LNCaP clone FGC (cell line): ENCODE measurements at regions not wholly inside any gene's neighbourhood (a gene's known extent, or its start where the extent isn't known, plus 50 kb on each side); places are given as distances from the start of the nearest gene placed in this dataset.
A peak's percentile ranks its signal among the peaks of the same experiment; 100 is the strongest.

Source experiments
- DNase-seq: peaks from one replicate; pipeline ENCODE4 v3.0.0-alpha.2; 2011; ENCODE audit warnings: low read depth
- H3K4me3 ChIP-seq: 2 replicates; pipeline ENCODE4 v1.5.1; 2011; ENCODE audit warnings: mild to moderate bottlenecking, low read depth, low read length, control low read depth
- CTCF ChIP-seq: IDR thresholded peaks from 2 replicates; pipeline ENCODE4 v1.5.1; 2012; ENCODE audit warnings: mild to moderate bottlenecking; ENCODE audit not compliant: control insufficient read depth, insufficient read depth; ENCODE audit errors: extremely low read depth

- no peak for DNase-seq
- no peak for TF ChIP-seq CTCF
- no peak overlapping the region for H3K4me3 ChIP-seq
These were observed 235.1 kb upstream of the ANKRD55 start for GRCh38 chr5:56468277-56468676.

GRCh38 chr5:56467176-56467717 lies 234.1 kb upstream of the ANKRD55 start:
- DNase-seq = peak; percentile 23
- no peak for TF ChIP-seq CTCF
- H3K4me3 ChIP-seq = no peak overlapping the region

- no peak for TF ChIP-seq CTCF
- DNase-seq = no peak
These were observed 233.1 kb upstream of the ANKRD55 start for GRCh38 chr5:56466136-56466816.

GRCh38 chr5:56465769-56466135 lies 232.6 kb upstream of the ANKRD55 start:
- no peak overlapping the region for H3K4me3 ChIP-seq
- no peak for DNase-seq
- TF ChIP-seq CTCF = no peak

More at GRCh38 chr5:56466136-56466816, 233.1 kb upstream of the ANKRD55 start:
- H3K4me3 ChIP-seq = no peak overlapping the region

- no peak overlapping the region for H3K4me3 ChIP-seq
- no peak for DNase-seq
- TF ChIP-seq CTCF = no peak
These were observed 232.0 kb upstream of the ANKRD55 start for GRCh38 chr5:56464935-56465768.

GRCh38 chr5:56463944-56464571 lies 230.9 kb upstream of the ANKRD55 start:
- DNase-seq = no peak
- no peak for TF ChIP-seq CTCF
- H3K4me3 ChIP-seq = no peak overlapping the region
